ENCODE measurements at regions not wholly inside any gene's neighbourhood (a gene's known extent, or its start where the extent isn't known, plus 50 kb on each side); places are given as distances from the start of the nearest gene placed in this dataset.

DNA sequence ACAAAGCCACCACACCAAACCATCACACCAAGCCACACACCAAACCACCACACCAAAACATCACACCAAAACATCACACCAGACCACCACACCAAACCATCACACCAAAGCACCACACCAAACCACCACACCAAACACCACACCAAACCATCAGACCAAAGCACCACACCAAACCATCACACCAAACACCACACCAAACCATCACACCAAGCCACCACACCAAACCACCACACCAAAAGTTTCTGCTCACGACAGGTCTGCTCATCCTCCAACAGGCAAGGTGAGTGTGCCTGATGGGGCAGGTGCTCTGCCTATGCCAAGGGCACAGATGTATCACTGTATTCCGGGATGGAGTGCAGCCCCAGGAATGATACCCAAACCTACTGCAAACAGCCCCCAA is 87.9 kb upstream of the FSTL4 start:
- H3K4me3 ChIP-seq (ENCODE audit: low read depth, low read length): no peak overlapping the region
- TF ChIP-seq, protein P1, sequence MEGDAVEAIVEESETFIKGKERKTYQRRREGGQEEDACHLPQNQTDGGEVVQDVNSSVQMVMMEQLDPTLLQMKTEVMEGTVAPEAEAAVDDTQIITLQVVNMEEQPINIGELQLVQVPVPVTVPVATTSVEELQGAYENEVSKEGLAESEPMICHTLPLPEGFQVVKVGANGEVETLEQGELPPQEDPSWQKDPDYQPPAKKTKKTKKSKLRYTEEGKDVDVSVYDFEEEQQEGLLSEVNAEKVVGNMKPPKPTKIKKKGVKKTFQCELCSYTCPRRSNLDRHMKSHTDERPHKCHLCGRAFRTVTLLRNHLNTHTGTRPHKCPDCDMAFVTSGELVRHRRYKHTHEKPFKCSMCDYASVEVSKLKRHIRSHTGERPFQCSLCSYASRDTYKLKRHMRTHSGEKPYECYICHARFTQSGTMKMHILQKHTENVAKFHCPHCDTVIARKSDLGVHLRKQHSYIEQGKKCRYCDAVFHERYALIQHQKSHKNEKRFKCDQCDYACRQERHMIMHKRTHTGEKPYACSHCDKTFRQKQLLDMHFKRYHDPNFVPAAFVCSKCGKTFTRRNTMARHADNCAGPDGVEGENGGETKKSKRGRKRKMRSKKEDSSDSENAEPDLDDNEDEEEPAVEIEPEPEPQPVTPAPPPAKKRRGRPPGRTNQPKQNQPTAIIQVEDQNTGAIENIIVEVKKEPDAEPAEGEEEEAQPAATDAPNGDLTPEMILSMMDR (conservative IDR thresholded peaks at IDR 0.05; ENCODE audit: low read depth, low read length): no peak
- DNase-seq (ENCODE audit: low read depth): no peak

DNA sequence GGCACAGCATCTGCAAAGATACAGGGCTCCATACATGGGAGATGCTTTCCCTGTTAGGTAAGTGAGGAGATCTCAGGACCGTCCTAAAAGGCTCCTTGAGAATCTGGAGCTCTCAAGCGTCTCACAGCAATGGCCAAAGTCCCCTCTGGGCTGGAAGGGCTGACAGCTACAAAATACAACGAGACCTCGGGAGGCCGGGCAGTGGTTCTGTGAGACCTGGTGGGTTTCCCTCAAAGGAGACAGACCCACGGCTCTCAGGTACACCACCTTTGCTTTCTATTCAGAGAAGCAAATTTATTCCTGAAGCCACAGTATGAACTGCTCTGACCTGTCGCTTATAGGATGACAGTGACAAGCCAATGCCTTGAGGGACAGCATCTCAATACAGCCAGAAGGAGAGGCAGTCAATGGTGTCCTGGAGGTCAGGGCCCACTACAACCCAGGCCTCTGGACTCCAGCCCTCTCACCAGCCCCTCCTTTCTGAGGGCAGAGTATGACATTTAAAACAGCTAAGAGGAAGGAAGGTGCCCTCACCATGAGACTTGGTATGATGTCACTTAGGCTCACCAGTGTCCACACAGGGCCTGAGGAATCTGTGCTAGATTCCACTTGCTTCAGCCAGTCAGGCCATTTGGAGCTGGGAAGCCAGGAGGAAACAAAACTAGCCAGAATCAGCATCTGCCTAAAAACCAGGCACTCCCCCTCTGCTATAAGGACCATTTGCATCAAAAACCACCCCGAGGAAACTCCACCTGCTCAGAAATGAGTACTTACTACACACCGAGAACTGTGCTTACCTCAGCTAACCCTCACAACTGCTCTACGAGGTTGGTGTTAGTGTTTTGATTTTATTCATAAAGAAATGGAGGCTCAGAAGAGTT is 86.5 kb upstream of the FSTL4 start:
- H3K4me3 ChIP-seq (ENCODE audit: low read depth, low read length): no peak overlapping the region
- DNase-seq (ENCODE audit: low read depth): no peak
- TF ChIP-seq, protein P1 (conservative IDR thresholded peaks at IDR 0.05; ENCODE audit: low read depth, low read length): no peak

DNA sequence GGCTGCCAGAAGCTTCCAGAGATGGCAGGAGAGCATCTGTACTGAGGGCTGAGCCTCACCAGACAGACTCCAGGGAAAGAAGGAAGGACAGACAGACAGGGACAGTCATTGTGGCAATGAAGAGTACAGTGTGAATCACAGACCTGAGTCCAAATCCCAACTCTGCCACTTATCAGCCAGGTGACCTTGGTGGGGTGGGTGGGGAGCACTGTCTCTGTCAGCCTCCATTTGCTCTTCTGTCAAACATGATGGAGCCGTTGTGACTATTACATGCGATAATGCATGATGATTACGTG is 85.9 kb upstream of the FSTL4 start:
- no peak overlapping the region for H3K4me3 ChIP-seq (ENCODE audit: low read depth, low read length)
- TF ChIP-seq, protein P1 (conservative IDR thresholded peaks at IDR 0.05; ENCODE audit: low read depth, low read length): no peak
- DNase-seq (ENCODE audit: low read depth): no peak

DNA sequence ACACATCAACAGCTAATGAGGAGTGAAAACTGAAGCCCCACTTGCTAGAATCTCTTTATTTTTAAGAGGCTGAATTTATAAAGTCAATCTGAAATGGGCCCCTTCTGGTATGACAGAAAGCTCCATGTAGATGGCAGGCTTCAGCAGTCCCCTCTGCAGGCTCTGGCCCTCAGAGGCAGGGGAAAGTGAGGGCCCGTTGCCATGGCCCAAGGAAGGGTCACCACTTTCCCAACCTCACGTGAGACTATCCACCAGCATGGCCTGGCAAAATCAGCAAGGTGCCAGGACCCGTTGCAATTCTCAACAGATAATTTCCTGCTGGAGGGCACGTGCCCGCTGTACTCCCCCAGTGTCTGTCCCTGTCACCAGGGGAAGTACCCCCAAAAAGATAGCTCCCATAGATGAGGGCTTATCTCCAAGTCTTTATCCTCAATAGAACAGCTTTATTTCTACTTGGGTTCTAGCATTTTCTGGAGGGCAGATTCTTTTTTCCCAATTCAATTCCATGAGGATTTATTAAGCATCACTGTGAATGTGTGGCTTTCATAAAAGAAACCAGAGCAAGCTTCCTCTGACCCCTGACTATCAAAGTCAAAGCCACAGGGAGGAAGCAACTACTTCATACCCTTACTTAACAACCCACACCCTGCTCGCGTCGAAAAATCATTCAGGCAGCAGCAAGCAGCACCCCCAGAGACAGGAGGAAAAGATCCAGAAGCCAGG is 85.4 kb upstream of the FSTL4 start:
- TF ChIP-seq, protein P1 (conservative IDR thresholded peaks at IDR 0.05; ENCODE audit: low read depth, low read length): no peak
- H3K4me3 ChIP-seq (ENCODE audit: low read depth, low read length): no peak overlapping the region
- DNase-seq (ENCODE audit: low read depth): no peak

DNA sequence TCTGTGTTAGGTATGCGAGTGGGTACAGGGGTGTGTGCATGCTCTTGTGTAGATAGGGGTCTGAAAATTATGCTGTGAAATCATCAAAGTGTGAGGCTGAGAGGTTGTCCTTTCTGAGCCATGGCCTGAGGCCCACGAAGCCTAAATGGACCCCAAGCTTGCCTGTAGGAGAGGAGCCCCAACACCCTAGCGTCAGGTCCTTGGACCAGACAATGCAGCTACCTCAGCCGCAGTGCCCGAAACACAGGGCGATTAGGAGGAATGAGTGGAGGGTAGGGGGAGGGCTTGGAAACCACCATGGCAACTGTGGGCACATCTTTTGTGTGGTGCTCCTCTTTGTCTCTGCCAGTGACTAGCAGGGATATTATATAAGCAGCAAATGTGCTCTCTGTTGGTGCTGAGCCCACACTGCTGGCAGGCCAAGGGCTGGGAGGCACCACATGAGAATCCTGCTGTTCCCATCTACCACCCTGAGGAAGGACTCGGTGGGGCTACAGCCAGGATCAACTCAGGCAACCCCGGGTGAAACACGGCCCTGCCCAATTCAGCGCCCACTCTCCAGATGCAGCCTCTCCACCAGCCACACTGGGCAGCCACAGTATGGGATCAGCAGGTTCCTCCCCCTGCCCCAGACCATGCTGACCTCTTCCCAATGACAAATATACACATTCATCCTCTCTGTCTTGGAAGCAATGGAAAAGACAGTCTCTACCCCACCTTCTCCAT is 84.6 kb upstream of the FSTL4 start:
- H3K4me3 ChIP-seq (ENCODE audit: low read depth, low read length): no peak overlapping the region
- TF ChIP-seq, protein P1 (conservative IDR thresholded peaks at IDR 0.05; ENCODE audit: low read depth, low read length): no peak
- no peak for DNase-seq (ENCODE audit: low read depth)

DNA sequence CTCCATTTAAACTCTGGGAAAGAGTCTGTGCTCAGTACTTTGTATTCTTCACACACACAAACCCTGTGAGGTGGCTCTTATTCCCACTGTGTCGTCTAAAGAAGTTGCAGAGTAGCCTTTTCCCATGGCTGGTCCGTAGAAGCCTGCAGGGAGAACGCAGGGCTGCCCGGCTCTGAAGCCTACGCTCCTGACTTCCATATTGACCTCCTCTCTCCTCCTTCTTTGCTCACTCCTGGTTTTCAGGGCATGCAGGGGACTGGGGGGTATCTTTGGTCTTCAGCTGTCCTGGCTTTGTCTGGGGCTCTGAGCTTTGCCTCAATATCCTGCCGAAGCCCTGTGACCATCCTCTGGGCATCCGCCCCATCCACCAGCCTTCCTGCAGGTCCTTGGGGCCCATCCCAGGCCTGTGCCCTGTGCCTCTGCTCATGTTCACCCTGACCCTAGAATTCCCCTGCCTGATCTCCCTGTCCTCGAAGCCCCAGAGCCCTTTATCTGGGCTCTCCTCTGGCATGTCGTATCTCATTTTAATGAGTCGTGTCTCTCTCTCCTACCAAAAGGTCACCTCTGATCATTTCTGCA is 83.8 kb upstream of the FSTL4 start:
- H3K4me3 ChIP-seq (ENCODE audit: low read depth, low read length): no peak overlapping the region
- DNase-seq (ENCODE audit: low read depth): no peak
- TF ChIP-seq, protein P1 (conservative IDR thresholded peaks at IDR 0.05; ENCODE audit: low read depth, low read length): no peak
